CD8-positive, alpha-beta memory T cell (primary cell): ENCODE measurements at regions not wholly inside any gene's neighbourhood (a gene's known extent, or its start where the extent isn't known, plus 50 kb on each side); places are given as distances from the start of the nearest gene placed in this dataset.

Source experiments
- CTCF ChIA-PET: fragments of 350-600 bp; sonication (Branson Sonifier 250); formaldehyde crosslinking; loops from one replicate; lab custom pipeline; 2021; ENCODE audit warnings: antibody characterized with exemption; lab: Charles Lee
- POLR2A ChIA-PET: fragments of 350-600 bp; sonication (Branson Sonifier 250); formaldehyde crosslinking; loops from one replicate; lab custom pipeline; 2021; ENCODE audit warnings: antibody characterized with exemption; lab: Charles Lee
- DNase-seq, 5 donors: peaks; one replicate each; pipeline versions ENCODE4 v3.0.0 to v3.0.0-alpha.2; 2020 to 2022; ENCODE audit warnings: mixed read lengths in 1 of 5
- H3K27ac ChIP-seq: one replicate; pipeline ENCODE4 v1.7.0; 2013; ENCODE audit warnings: low read depth, mild to moderate bottlenecking, low read length, moderate library complexity
- H3K27me3 ChIP-seq: 2 replicates; pipeline ENCODE4 v1.7.0; 2013; ENCODE audit warnings: low read length, mild to moderate bottlenecking; ENCODE audit not compliant: insufficient read depth, poor library complexity, severe bottlenecking
- H3K36me3 ChIP-seq: 2 replicates; pipeline ENCODE4 v1.7.0; 2013; ENCODE audit warnings: mild to moderate bottlenecking, low read length, moderate library complexity; ENCODE audit not compliant: insufficient read depth
- H3K4me1 ChIP-seq: 2 replicates; pipeline ENCODE4 v1.7.0; 2013; ENCODE audit warnings: mild to moderate bottlenecking, low read length, moderate library complexity; ENCODE audit not compliant: insufficient read depth
- H3K4me3 ChIP-seq: 2 replicates; pipeline ENCODE4 v1.7.0; 2013; ENCODE audit warnings: mild to moderate bottlenecking, low read length
- H3K9me3 ChIP-seq: 2 replicates; pipeline ENCODE4 v1.7.0; 2013; ENCODE audit warnings: mild to moderate bottlenecking, low read length
- H3K27ac Mint-ChIP-seq, 8 donors: one replicate each; pipeline ENCODE4 v1.8.0; 2020 to 2021; ENCODE audit warnings: mixed read lengths in 8 of 8, mild to moderate bottlenecking in 6 of 8, inconsistent platforms in 3 of 8, moderate library complexity in 3 of 8
- H3K27me3 Mint-ChIP-seq, 2 donors: one replicate each; pipeline ENCODE4 v1.8.0; 2020 to 2021; ENCODE audit warnings: mixed read lengths in 2 of 2, mild to moderate bottlenecking in 1 of 2, moderate library complexity in 1 of 2
- H3K36me3 Mint-ChIP-seq, 3 donors: one replicate each; pipeline ENCODE4 v1.8.0; 2020 to 2021; ENCODE audit warnings: mixed read lengths in 3 of 3, inconsistent platforms in 1 of 3, mild to moderate bottlenecking in 1 of 3
- H3K4me1 Mint-ChIP-seq, 3 donors: one replicate each; pipeline ENCODE4 v1.8.0; 2020 to 2021; ENCODE audit warnings: mixed read lengths in 3 of 3, inconsistent platforms in 1 of 3, mild to moderate bottlenecking in 1 of 3
- H3K4me3 Mint-ChIP-seq, 7 donors: one replicate each; pipeline ENCODE4 v1.8.0; 2020 to 2021; ENCODE audit warnings: mixed read lengths in 7 of 7, mild to moderate bottlenecking in 6 of 7, moderate library complexity in 4 of 7, inconsistent platforms in 2 of 7
- H3K9me3 Mint-ChIP-seq, 5 donors: one replicate each; pipeline ENCODE4 v1.8.0; 2020 to 2022; ENCODE audit warnings: mixed read lengths in 5 of 5, mild to moderate bottlenecking in 3 of 5, moderate library complexity in 2 of 5, inconsistent platforms in 1 of 5

DNA sequence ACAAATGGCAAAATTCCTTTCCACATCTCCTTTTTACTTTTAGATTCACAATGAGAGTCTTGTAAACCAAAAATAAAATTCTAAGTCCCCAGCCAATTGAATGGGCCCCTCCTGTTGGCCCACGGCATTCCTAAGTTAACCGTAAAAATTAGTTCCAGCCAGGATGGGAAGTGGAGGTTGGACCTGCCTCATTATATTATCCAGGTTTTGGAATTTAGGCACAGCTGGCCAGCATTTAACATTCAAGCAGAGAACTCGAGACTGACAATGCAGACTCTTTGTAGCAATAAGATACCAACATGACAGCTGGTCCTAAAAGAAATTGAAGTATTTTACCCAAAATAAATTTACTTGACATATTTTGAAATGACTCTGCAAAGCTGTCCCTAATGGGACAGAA, 321.0 kb upstream of the NAALADL2 start:
- peaks cover 2 to 8% (median 2%) of the 10 kb centered on the region in 5 donors for H3K9me3 Mint-ChIP-seq
- DNase-seq = no peak
- Histone ChIP-seq H3K4me1 (no peaks in the 10 kb centered on the region), H3K27ac (no peak overlapping the region), H3K36me3 (no peaks in the 10 kb centered on the region), H3K9me3 (no peaks in the 10 kb centered on the region), H3K27me3 (no peaks in the 10 kb centered on the region), H3K4me3 (no peak overlapping the region)
- no peaks in the 10 kb centered on the region for H3K4me1 Mint-ChIP-seq
- ChIA-PET CTCF (no interaction called here), POLR2A (no interaction called here)
- no peaks in the 10 kb centered on the region for H3K36me3 Mint-ChIP-seq
- H3K4me3 Mint-ChIP-seq = no peak overlapping the region
- no peaks in the 10 kb centered on the region for H3K27me3 Mint-ChIP-seq
- no peak overlapping the region for H3K27ac Mint-ChIP-seq

DNA sequence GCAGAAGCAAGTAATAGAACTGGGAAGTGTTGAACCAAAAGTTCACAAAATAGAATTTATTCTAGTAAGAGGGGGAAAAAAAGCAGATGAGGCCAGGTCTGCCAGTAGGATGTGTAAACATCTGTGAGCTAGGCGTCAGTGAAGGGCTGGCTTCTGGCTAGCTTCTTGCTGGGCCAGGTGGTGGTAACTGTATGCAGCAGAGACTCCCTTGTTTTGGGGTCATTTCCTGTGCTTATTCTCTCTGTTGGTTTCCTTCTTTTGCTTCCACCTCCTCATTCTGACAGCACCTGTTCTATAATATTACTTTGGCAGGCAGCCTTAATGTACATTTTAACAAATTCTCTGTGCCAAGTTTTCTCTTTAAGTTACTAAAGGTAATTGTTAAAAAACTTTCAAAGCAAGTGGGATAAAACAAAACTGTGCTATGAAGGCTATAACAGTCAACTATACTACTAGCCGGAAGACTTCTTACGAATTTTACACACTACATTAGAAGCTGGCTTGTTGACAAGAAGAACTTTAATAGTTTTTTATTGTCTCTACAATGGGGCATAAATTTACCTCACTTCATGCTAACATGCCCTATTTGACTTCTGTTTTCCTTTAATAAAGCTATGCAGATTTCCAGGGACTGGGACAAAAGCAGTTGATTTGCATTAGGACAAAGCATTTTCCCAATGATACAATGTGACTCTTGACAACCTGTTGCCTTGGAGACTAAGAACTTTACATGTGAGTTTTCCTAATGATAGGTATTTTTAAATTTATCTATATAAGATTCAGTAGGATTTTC, 318.8 kb upstream of the NAALADL2 start:
- H3K4me3 Mint-ChIP-seq = no peak overlapping the region
- Histone ChIP-seq H3K9me3 (no peaks in the 10 kb centered on the region), H3K27me3 (no peaks in the 10 kb centered on the region), H3K4me1 (no peaks in the 10 kb centered on the region), H3K4me3 (no peak overlapping the region), H3K36me3 (no peaks in the 10 kb centered on the region), H3K27ac (no peak overlapping the region)
- no peaks in the 10 kb centered on the region for H3K36me3 Mint-ChIP-seq
- ChIA-PET POLR2A (interaction anchor here (0.6 kb wide), 1 partner anchor 168 kb away, joined by 4 read pairs; no protein-coding TSS in a partner anchor), CTCF (no interaction called here)
- no peak for DNase-seq
- H3K27ac Mint-ChIP-seq = no peak overlapping the region
- H3K4me1 Mint-ChIP-seq = no peaks in the 10 kb centered on the region
- peaks cover 2 to 13% (median 3%) of the 10 kb centered on the region in 5 donors for H3K9me3 Mint-ChIP-seq
- H3K27me3 Mint-ChIP-seq = no peaks in the 10 kb centered on the region

DNA sequence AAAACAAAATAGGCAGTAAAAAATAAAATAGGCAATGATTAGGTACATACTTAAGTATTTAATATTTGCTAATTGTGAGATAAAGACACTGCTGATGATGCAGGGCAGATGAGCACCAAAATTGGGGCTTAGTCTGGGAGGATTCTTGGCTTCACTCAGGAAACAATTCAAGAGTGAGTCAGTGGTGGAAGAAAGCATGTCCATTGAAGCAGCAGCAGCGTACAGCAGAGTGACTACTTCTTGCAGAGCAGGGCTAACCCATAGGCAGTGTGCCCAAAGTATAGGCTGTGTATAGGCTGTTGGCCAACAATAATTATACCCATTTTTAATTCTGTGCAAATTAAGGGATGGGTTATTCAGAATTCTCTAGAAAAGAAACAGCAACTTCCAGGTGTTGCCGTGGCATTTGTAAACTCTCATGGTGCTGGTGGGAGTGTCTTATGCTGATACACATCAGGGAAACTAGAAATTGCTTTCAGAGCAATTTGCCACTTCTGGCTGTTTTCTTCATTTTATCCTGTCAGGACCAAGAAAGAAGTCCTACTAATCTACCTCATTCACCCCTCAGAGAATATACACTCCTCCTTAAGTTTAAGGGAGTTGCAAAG, 317.3 kb upstream of the NAALADL2 start:
- no peak overlapping the region for H3K4me3 ChIP-seq
- no peaks in the 10 kb centered on the region for H3K36me3 ChIP-seq
- no peaks in the 10 kb centered on the region for H3K4me1 ChIP-seq
- H3K27ac ChIP-seq = no peak overlapping the region
- H3K9me3 ChIP-seq = no peaks in the 10 kb centered on the region
- Mint-ChIP-seq H3K36me3 (no peaks in the 10 kb centered on the region), H3K4me1 (no peaks in the 10 kb centered on the region), H3K27me3 (no peaks in the 10 kb centered on the region), H3K9me3 (peaks cover 2 to 17% (median 5%) of the 10 kb centered on the region in 5 donors), H3K4me3 (no peak overlapping the region), H3K27ac (no peak overlapping the region)
- CTCF ChIA-PET = no interaction called here
- no peak for DNase-seq
- POLR2A ChIA-PET = no interaction called here
- H3K27me3 ChIP-seq = no peaks in the 10 kb centered on the region

DNA sequence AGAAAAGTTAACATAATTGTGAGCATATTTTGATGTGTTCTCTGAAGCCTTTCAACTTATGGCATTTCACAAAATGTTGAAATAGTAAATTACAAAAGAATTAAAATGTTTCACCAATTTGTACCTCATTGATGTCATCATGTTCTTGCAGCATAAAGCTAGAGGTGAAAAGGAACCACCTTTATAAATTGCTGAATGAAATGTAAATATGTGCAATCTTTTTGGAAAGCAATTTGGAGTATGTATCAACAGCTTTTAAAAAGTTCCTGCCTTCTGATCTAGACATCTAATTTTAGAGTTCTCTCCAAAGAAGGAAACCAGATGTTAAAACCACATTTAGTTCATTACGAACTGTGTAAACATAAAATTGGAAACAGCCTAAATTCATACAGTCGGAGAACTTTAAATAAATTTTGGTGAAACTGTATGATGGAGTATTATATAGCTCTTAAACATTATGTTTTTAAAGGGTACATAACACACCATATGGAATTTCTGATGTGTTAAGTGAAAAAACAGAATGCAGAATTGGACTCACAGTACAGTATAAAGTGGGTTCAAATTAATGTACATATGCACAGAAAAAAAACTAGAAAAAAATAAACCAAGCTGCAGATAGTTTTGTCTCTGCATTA, 311.2 kb upstream of the NAALADL2 start:
- DNase-seq = no peak
- CTCF ChIA-PET = no interaction called here

DNA sequence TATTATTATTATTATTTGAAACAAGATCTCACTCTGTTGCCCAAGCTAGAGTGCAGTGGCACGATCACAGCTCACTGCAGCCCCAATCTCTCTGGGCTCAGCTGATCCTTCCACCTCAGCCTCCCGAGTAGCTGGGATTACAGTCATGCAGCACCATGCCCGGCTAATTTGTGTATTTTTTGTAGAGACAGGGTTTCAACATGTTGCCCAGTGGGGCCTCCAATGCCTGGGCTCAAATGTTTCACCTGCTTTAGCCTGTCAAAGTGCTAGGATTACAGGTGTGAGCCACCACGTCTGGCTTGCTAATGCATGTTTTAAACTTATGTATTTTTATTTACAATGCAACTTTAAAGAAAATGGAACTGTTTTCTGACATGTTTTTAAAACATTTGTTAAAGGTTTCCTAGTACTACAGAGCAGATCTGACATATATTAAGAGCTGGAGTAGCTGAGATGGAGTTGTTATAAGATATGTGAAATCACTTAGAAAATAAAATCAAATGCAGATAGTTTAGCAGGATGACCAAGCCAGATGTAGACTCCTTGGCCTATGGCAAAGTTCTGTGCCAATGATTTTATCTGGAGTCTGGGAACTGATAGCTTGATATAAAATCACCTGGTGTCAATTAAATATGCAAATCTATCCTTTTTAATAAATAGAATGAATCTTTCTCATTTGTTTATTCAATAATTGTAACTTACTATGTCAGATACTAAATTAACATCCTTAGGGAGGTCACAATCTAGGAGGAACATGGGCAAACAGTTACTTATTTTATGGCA, 310.1 kb upstream of the NAALADL2 start:
- Histone ChIP-seq H3K27me3 (no peaks in the 10 kb centered on the region), H3K4me1 (no peaks in the 10 kb centered on the region), H3K9me3 (no peaks in the 10 kb centered on the region), H3K36me3 (no peaks in the 10 kb centered on the region), H3K27ac (no peak overlapping the region), H3K4me3 (no peak overlapping the region)
- no peaks in the 10 kb centered on the region for H3K36me3 Mint-ChIP-seq
- H3K9me3 Mint-ChIP-seq = peaks cover 0 to 10% (median 5%) of the 10 kb centered on the region in 5 donors
- ChIA-PET POLR2A (no interaction called here), CTCF (no interaction called here)
- no peak overlapping the region for H3K27ac Mint-ChIP-seq
- H3K4me1 Mint-ChIP-seq = no peaks in the 10 kb centered on the region
- no peak for DNase-seq
- no peaks in the 10 kb centered on the region for H3K27me3 Mint-ChIP-seq
- H3K4me3 Mint-ChIP-seq = no peak overlapping the region

More for the DNA sequence above, 311.2 kb upstream of the NAALADL2 start:
- Mint-ChIP-seq H3K9me3 (peaks cover 0 to 17% (median 4%) of the 10 kb centered on the region in 5 donors), H3K4me1 (no peaks in the 10 kb centered on the region), H3K27me3 (no peaks in the 10 kb centered on the region), H3K4me3 (no peak overlapping the region), H3K36me3 (no peaks in the 10 kb centered on the region), H3K27ac (no peak overlapping the region)
- Histone ChIP-seq H3K9me3 (no peaks in the 10 kb centered on the region), H3K27me3 (no peaks in the 10 kb centered on the region), H3K4me3 (no peak overlapping the region), H3K36me3 (no peaks in the 10 kb centered on the region), H3K27ac (no peak overlapping the region), H3K4me1 (no peaks in the 10 kb centered on the region)
- POLR2A ChIA-PET = no interaction called here

DNA sequence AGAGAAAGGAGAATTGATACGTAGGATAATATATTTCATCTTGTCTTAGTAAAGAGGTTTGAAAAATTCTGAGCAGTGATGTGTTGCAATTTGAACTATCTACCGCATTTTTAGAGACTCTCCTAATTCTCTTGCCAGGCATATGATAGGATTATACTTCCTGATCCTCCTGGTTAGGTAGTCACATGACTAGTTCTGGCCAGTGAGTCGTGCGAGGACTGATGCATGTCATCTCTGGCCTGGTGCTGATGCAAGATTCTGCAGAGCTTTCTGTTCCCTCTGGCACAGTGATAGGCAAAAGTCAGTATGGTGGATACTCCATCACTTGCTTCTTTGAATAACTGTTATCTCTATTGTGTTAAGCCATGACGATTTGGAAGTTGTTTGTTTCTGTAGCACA, 277.6 kb upstream of the NAALADL2 start:
- Mint-ChIP-seq H3K27ac (no peak overlapping the region), H3K4me3 (no peak overlapping the region), H3K4me1 (no peaks in the 10 kb centered on the region), H3K27me3 (no peaks in the 10 kb centered on the region), H3K9me3 (peaks cover 0 to 34% (median 3%) of the 10 kb centered on the region in 5 donors), H3K36me3 (no peaks in the 10 kb centered on the region)
- Histone ChIP-seq H3K27ac (no peak overlapping the region), H3K4me1 (no peaks in the 10 kb centered on the region), H3K9me3 (no peaks in the 10 kb centered on the region), H3K27me3 (no peaks in the 10 kb centered on the region), H3K36me3 (no peaks in the 10 kb centered on the region), H3K4me3 (no peak overlapping the region)
- no peak for DNase-seq
- CTCF ChIA-PET = no interaction called here
- POLR2A ChIA-PET = no interaction called here

DNA sequence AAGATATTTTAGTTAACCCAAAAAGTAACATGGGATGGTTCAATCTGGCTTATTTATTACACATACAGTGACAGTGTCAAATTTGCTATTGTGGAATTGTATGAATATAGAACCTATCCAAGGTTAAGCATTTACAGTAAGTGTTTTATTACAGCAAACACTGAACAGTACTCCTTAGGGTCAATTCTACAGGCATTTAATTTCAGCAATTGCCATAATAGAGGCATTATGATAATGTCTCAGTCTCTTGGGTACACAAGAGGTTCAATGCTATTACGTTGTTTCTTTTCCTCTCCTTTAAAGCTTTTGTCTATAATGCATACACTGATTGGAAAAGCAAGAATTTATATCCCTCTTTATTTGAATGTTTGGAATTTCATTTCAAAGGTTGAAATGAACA, 275.7 kb upstream of the NAALADL2 start:
- ChIA-PET CTCF (no interaction called here), POLR2A (no interaction called here)
- no peaks in the 10 kb centered on the region for H3K4me1 ChIP-seq
- H3K27ac ChIP-seq = no peak overlapping the region
- H3K27me3 Mint-ChIP-seq = no peaks in the 10 kb centered on the region
- H3K4me3 Mint-ChIP-seq = no peak overlapping the region
- H3K27me3 ChIP-seq = no peaks in the 10 kb centered on the region
- no peak overlapping the region for H3K27ac Mint-ChIP-seq
- no peak overlapping the region for H3K4me3 ChIP-seq
- no peaks in the 10 kb centered on the region for H3K36me3 ChIP-seq
- H3K36me3 Mint-ChIP-seq = no peaks in the 10 kb centered on the region
- no peaks in the 10 kb centered on the region for H3K4me1 Mint-ChIP-seq
- DNase-seq = no peak
- peaks cover 3 to 20% (median 13%) of the 10 kb centered on the region in 5 donors for H3K9me3 Mint-ChIP-seq
- no peaks in the 10 kb centered on the region for H3K9me3 ChIP-seq
